Aorta (tissue), 5 donors: ENCODE measurements at regions not wholly inside any gene's neighbourhood (a gene's known extent, or its start where the extent isn't known, plus 50 kb on each side); places are given as distances from the start of the nearest gene placed in this dataset.

Source experiments
- ATAC-seq: fragments of 200-7000 bp; cut with Tn5 transposase; one replicate; pipeline ENCODE4 v1.9.1; 2022; ENCODE audit warnings: moderate library complexity; ENCODE audit not compliant: low FRiP score
- DNase-seq, 2 donors: peaks; one replicate each; pipeline ENCODE4 v3.0.0-alpha.2; 2020
- H3K27ac ChIP-seq, 2 donors: one replicate each; pipeline ENCODE4 v1.5.1; 2013; ENCODE audit warnings: low read length in 2 of 2, mild to moderate bottlenecking in 2 of 2, moderate library complexity in 2 of 2, control low read depth in 1 of 2, inconsistent platforms in 1 of 2, low read depth in 1 of 2
- H3K27me3 ChIP-seq, 2 donors: one replicate each; pipeline ENCODE4 v1.6.1; 2013; ENCODE audit warnings: control low read depth in 1 of 2, low read length in 1 of 2, mild to moderate bottlenecking in 1 of 2, moderate library complexity in 1 of 2; ENCODE audit not compliant: insufficient read depth in 2 of 2, control insufficient read depth in 1 of 2
- H3K36me3 ChIP-seq, 2 donors: one replicate each; pipeline ENCODE4 v1.6.1; 2013; ENCODE audit warnings: control low read depth in 1 of 2, low read length in 1 of 2, mild to moderate bottlenecking in 1 of 2; ENCODE audit not compliant: insufficient read depth in 2 of 2, control insufficient read depth in 1 of 2
- H3K4me1 ChIP-seq, 2 donors: one replicate each; pipeline ENCODE4 v1.6.1; 2013; ENCODE audit warnings: low read length in 2 of 2, control low read depth in 1 of 2, mild to moderate bottlenecking in 1 of 2, moderate library complexity in 1 of 2; ENCODE audit not compliant: insufficient read depth in 2 of 2, control insufficient read depth in 1 of 2
- H3K4me3 ChIP-seq, 2 donors: one replicate each; pipeline ENCODE4 v1.5.1; 2013; ENCODE audit warnings: low read length in 2 of 2, control low read depth in 1 of 2, mild to moderate bottlenecking in 1 of 2
- H3K9me3 ChIP-seq: one replicate; pipeline ENCODE4 v1.6.1; 2013; ENCODE audit warnings: mild to moderate bottlenecking, low read length; ENCODE audit not compliant: control insufficient read depth
- WGBS, 2 donors: extraction: QIAGEN DNeasy Blood & Tissue Kit; methylation state at CpG; one replicate each; pipeline ENCODE4 v1.1.7; 2013; 5-methylcytosine and 5-hydroxymethylcytosine counted together
- intact Hi-C, 2 donors: fragments of 100-400 bp; cut with DNase I; formaldehyde crosslinking; loops; one replicate each; pipeline versions ENCODE4 v1.14.2 to v1.15.0; 2022
- donor health status: healthy with polysubstance abuse.
- donor health status: Bipolar disorder and iron deficiency.
- donor health status: DM: no; HTN: no; CAD: no.
- donor health status: DM: no; HTN: no; CAD: no.
- donor health status: DM: yes; HTN: yes; CAD: no.

GRCh38 chr4:104394406-104395167 lies 100.1 kb downstream of the CXXC4 start:
- H3K27me3 ChIP-seq: no peaks in the 10 kb centered on the region
- no peaks in the 10 kb centered on the region for H3K9me3 ChIP-seq
- ATAC-seq (no peak), DNase-seq (no peak)
- no peaks in the 10 kb centered on the region for H3K36me3 ChIP-seq
- no peaks in the 10 kb centered on the region for H3K4me1 ChIP-seq
- intact Hi-C loops: no loop called here
- no peak overlapping the region for H3K27ac ChIP-seq
- WGBS, 2 donors: 18 to 21% methylated on average over 12 of the region's 12 CpGs
- H3K4me3 ChIP-seq: no peak overlapping the region

- Histone ChIP-seq H3K4me3 (no peak overlapping the region), H3K9me3 (no peaks in the 10 kb centered on the region), H3K36me3 (no peaks in the 10 kb centered on the region), H3K4me1 (no peaks in the 10 kb centered on the region), H3K27ac (no peak overlapping the region), H3K27me3 (no peaks in the 10 kb centered on the region)
- ATAC-seq (no peak), DNase-seq (no peak)
- 52% methylated on average over 3 of the region's 3 CpGs for WGBS, 2 donors
- intact Hi-C loops: no loop called here
These were observed 100.9 kb downstream of the CXXC4 start for GRCh38 chr4:104393655-104394324.

GRCh38 chr4:104385713-104386112 lies 109.0 kb downstream of the CXXC4 start:
- WGBS, 2 donors: 64 to 87% methylated on average over 1 of the region's 1 CpG

GRCh38 chr4:104382961-104383360 lies 111.7 kb downstream of the CXXC4 start:
- H3K4me1 ChIP-seq: no peaks in the 10 kb centered on the region
- H3K9me3 ChIP-seq: no peaks in the 10 kb centered on the region
- 96% methylated on average over 5 of the region's 5 CpGs for WGBS, 2 donors
- intact Hi-C loops: no loop called here
- no peak overlapping the region for H3K27ac ChIP-seq
- ATAC-seq (no peak), DNase-seq (no peak)
- no peaks in the 10 kb centered on the region for H3K36me3 ChIP-seq
- no peaks in the 10 kb centered on the region for H3K27me3 ChIP-seq
- no peak overlapping the region for H3K4me3 ChIP-seq

More at GRCh38 chr4:104385713-104386112, 109.0 kb downstream of the CXXC4 start:
- Histone ChIP-seq H3K27ac (no peak overlapping the region), H3K9me3 (no peaks in the 10 kb centered on the region), H3K4me3 (no peak overlapping the region), H3K4me1 (no peaks in the 10 kb centered on the region), H3K27me3 (no peaks in the 10 kb centered on the region), H3K36me3 (no peaks in the 10 kb centered on the region)
- intact Hi-C loops: no loop called here
- ATAC-seq (no peak), DNase-seq (no peak)

GRCh38 chr4:104381729-104382128 lies 113.0 kb downstream of the CXXC4 start:
- Histone ChIP-seq H3K36me3 (no peaks in the 10 kb centered on the region), H3K27me3 (no peaks in the 10 kb centered on the region), H3K4me1 (no peaks in the 10 kb centered on the region), H3K27ac (no peak overlapping the region), H3K4me3 (no peak overlapping the region), H3K9me3 (no peaks in the 10 kb centered on the region)
- DNase-seq (no peak), ATAC-seq (no peak)
- 85 to 86% methylated on average over 1 of the region's 1 CpG for WGBS, 2 donors
- intact Hi-C loops: no loop called here

GRCh38 chr4:104365618-104366017 lies 129.1 kb downstream of the CXXC4 start:
- Histone ChIP-seq H3K4me1 (no peaks in the 10 kb centered on the region), H3K27me3 (no peaks in the 10 kb centered on the region), H3K36me3 (no peaks in the 10 kb centered on the region), H3K4me3 (no peak overlapping the region), H3K9me3 (no peaks in the 10 kb centered on the region), H3K27ac (no peak overlapping the region)
- DNase-seq (no peak), ATAC-seq (no peak)
- intact Hi-C loops: no loop called here
- WGBS, 2 donors: 92 to 100% methylated on average over 2 of the region's 2 CpGs

- WGBS, 2 donors: 85 to 88% methylated on average over 3 of the region's 3 CpGs
- intact Hi-C loops: no loop called here
- DNase-seq: no peak
These were observed 141.2 kb downstream of the CXXC4 start for GRCh38 chr4:104353481-104353880.

GRCh38 chr4:104352211-104352610 lies 142.5 kb downstream of the CXXC4 start:
- WGBS, 2 donors: 85 to 87% methylated on average over 2 of the region's 2 CpGs

More at GRCh38 chr4:104353481-104353880, 141.2 kb downstream of the CXXC4 start:
- Histone ChIP-seq H3K27me3 (peaks cover 0 to 1% of the 10 kb centered on the region in 2 donors), H3K36me3 (no peaks in the 10 kb centered on the region), H3K27ac (no peak overlapping the region), H3K4me3 (no peak overlapping the region), H3K9me3 (peaks cover 5% of the 10 kb centered on the region), H3K4me1 (no peaks in the 10 kb centered on the region)
- ATAC-seq: no peak

GRCh38 chr4:104351706-104352105 lies 143.0 kb downstream of the CXXC4 start:
- H3K36me3 ChIP-seq: no peaks in the 10 kb centered on the region
- WGBS, 2 donors: 76 to 86% methylated on average over 3 of the region's 3 CpGs
- DNase-seq (no peak), ATAC-seq (no peak)
- no peaks in the 10 kb centered on the region for H3K4me1 ChIP-seq
- H3K4me3 ChIP-seq: no peak overlapping the region
- H3K27me3 ChIP-seq: peaks cover 0 to 1% of the 10 kb centered on the region in 2 donors
- H3K9me3 ChIP-seq: peaks cover 5% of the 10 kb centered on the region
- no peak overlapping the region for H3K27ac ChIP-seq
- intact Hi-C loops: no loop called here

More at GRCh38 chr4:104352211-104352610, 142.5 kb downstream of the CXXC4 start:
- no peak overlapping the region for H3K4me3 ChIP-seq
- ATAC-seq: no peak
- intact Hi-C loops: no loop called here
- H3K4me1 ChIP-seq: no peaks in the 10 kb centered on the region
- DNase-seq: no peak
- no peaks in the 10 kb centered on the region for H3K36me3 ChIP-seq
- peaks cover 5% of the 10 kb centered on the region for H3K9me3 ChIP-seq
- H3K27me3 ChIP-seq: peaks cover 0 to 1% of the 10 kb centered on the region in 2 donors
- no peak overlapping the region for H3K27ac ChIP-seq
